ENCODE measurements at regions not wholly inside any gene's neighbourhood (a gene's known extent, or its start where the extent isn't known, plus 50 kb on each side); places are given as distances from the start of the nearest gene placed in this dataset.

DNA sequence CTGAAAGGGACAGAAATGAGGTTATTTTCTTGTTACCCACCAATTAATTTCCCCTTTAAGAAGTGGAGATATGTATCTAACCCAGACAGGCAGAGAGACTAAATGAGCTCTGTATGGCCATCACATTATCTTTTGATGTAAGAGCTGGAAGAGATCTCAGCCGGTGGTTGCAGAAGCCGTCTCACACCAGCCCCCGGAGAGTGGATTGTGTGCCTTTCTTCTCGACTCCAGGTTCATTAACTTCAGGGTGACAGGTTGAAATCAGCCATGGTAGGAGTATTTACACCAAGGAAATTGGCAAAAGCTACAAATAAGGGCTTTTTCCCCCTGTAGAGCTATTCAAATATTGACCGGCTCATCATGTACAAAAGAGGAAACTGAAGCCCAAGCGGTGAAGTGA is 580.3 kb upstream of the CADM1 start:
- POLR2A ChIA-PET, result no interaction called here
- intact Hi-C loops (cut with micrococcal nuclease; ENCODE audit: unreplicated experiment), result no loop called here

GRCh38 chr11:116082256-116082655 is 578.0 kb upstream of the CADM1 start:
- H3K4me1 ChIP-seq (ENCODE audit: control insufficient read depth, insufficient read depth, low read length), result no peaks in the 10 kb centered on the region
- ATAC-seq (no peak), DNase-seq (ENCODE audit: low read depth, low spot score) (no peak)
- intact Hi-C loops (cut with micrococcal nuclease; ENCODE audit: unreplicated experiment), result no loop called here
- H3K36me3 ChIP-seq (ENCODE audit: control insufficient read depth, insufficient read depth, low read length), result no peaks in the 10 kb centered on the region
- BruUV-seq (replicated peaks), result no TSS peak
- peaks cover 8% of the 10 kb centered on the region; the same call in 1 of the 2 replicates for H3K27me3 ChIP-seq (ENCODE audit: control insufficient read depth, insufficient read depth, low read length)
- ChIA-PET CTCF (no interaction called here), POLR2A (no interaction called here)
- in situ Hi-C loops (cut with HindIII; ENCODE audit: low pct_unique_long_range_greater_than_20kb, low sequenced_read_pairs), result no loop called here
- H3K9me3 ChIP-seq (ENCODE audit: control insufficient read depth, insufficient read depth, low read depth, low read length), result no peaks in the 10 kb centered on the region
- TF ChIP-seq TCF7L2 (IDR thresholded peaks at IDR 0.05; ENCODE audit: low read depth, low read length), result no peak
- H3K4me3 ChIP-seq (ENCODE audit: low read depth in 2 of 2, low read length in 2 of 2), result no peak overlapping the region
- H3K27ac ChIP-seq (ENCODE audit: low read length), result no peak overlapping the region

More for the DNA sequence above, 580.3 kb upstream of the CADM1 start:
- in situ Hi-C loops (cut with HindIII; ENCODE audit: low pct_unique_long_range_greater_than_20kb, low sequenced_read_pairs), result no loop called here
- Histone ChIP-seq H3K27ac (ENCODE audit: low read length) (no peak overlapping the region), H3K36me3 (ENCODE audit: control insufficient read depth, insufficient read depth, low read length) (no peaks in the 10 kb centered on the region), H3K4me3 (ENCODE audit: low read depth in 2 of 2, low read length in 2 of 2) (no peak overlapping the region), H3K4me1 (ENCODE audit: control insufficient read depth, insufficient read depth, low read length) (no peaks in the 10 kb centered on the region), H3K27me3 (ENCODE audit: control insufficient read depth, insufficient read depth, low read length) (peaks cover 8% of the 10 kb centered on the region; the same call in 1 of the 2 replicates), H3K9me3 (ENCODE audit: control insufficient read depth, insufficient read depth, low read depth, low read length) (no peaks in the 10 kb centered on the region)
- CTCF ChIA-PET, result no interaction called here
- no TSS peak for BruUV-seq (replicated peaks)
- ATAC-seq (no peak), DNase-seq (ENCODE audit: low read depth, low spot score) (no peak)
- TF ChIP-seq POLR2AphosphoS5 (IDR thresholded peaks at IDR 0.05; ENCODE audit: low read depth, low read length), result no peak
- no peak for TF ChIP-seq SIN3A (IDR thresholded peaks at IDR 0.05; ENCODE audit: borderline replicate concordance, insufficient read depth, low read depth, low read length)
- TF ChIP-seq, protein P1, sequence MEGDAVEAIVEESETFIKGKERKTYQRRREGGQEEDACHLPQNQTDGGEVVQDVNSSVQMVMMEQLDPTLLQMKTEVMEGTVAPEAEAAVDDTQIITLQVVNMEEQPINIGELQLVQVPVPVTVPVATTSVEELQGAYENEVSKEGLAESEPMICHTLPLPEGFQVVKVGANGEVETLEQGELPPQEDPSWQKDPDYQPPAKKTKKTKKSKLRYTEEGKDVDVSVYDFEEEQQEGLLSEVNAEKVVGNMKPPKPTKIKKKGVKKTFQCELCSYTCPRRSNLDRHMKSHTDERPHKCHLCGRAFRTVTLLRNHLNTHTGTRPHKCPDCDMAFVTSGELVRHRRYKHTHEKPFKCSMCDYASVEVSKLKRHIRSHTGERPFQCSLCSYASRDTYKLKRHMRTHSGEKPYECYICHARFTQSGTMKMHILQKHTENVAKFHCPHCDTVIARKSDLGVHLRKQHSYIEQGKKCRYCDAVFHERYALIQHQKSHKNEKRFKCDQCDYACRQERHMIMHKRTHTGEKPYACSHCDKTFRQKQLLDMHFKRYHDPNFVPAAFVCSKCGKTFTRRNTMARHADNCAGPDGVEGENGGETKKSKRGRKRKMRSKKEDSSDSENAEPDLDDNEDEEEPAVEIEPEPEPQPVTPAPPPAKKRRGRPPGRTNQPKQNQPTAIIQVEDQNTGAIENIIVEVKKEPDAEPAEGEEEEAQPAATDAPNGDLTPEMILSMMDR (IDR thresholded peaks at IDR 0.05), result no peak
- TF ChIP-seq TCF7L2 (IDR thresholded peaks at IDR 0.05; ENCODE audit: low read depth, low read length), result no peak
- no peak for TF ChIP-seq REST (IDR thresholded peaks at IDR 0.05; ENCODE audit: insufficient read depth in 1 of 2, low read depth in 2 of 2, low read length in 1 of 2)

DNA sequence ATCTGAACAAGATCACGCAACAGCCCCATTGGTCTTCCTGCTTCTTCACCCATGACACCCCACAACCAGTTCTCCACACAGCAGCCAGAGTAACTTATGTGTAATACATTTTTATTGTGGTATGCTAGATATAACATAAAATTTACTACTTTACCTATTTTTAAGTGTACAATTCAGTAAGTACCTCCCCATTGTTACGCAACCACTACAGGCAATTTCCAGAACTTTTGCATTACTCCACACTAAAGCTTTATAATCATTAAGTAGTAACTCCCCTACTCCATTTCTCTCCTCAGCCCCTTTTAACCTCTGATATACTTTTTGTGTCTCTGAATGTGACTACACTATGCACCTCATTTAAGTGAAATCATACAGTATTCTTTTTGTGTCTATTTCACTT is 575.4 kb upstream of the CADM1 start:
- intact Hi-C loops (cut with micrococcal nuclease; ENCODE audit: unreplicated experiment) (no loop called here), in situ Hi-C loops (cut with HindIII; ENCODE audit: low pct_unique_long_range_greater_than_20kb, low sequenced_read_pairs) (no loop called here)
- CTCF ChIA-PET, result no interaction called here
- POLR2A ChIA-PET, result no interaction called here
- H3K9me3 ChIP-seq (ENCODE audit: control insufficient read depth, insufficient read depth, low read depth, low read length), result no peaks in the 10 kb centered on the region
- no TSS peak for BruUV-seq (replicated peaks)
- peaks cover 9% of the 10 kb centered on the region for H3K27me3 ChIP-seq (ENCODE audit: control insufficient read depth, insufficient read depth, low read length)
- H3K4me3 ChIP-seq (ENCODE audit: low read depth in 2 of 2, low read length in 2 of 2), result no peak overlapping the region
- H3K36me3 ChIP-seq (ENCODE audit: control insufficient read depth, insufficient read depth, low read length), result no peaks in the 10 kb centered on the region
- no peaks in the 10 kb centered on the region for H3K4me1 ChIP-seq (ENCODE audit: control insufficient read depth, insufficient read depth, low read length)
- ATAC-seq, result no peak
- DNase-seq (ENCODE audit: low read depth, low spot score), result no peak
- no peak overlapping the region for H3K27ac ChIP-seq (ENCODE audit: low read length)
- TF ChIP-seq SIN3A (IDR thresholded peaks at IDR 0.05; ENCODE audit: borderline replicate concordance, insufficient read depth, low read depth, low read length), result no peak
- TF ChIP-seq, protein P1 (IDR thresholded peaks at IDR 0.05), result no peak
- TF ChIP-seq REST (IDR thresholded peaks at IDR 0.05; ENCODE audit: insufficient read depth in 1 of 2, low read depth in 2 of 2, low read length in 1 of 2), result no peak
- TF ChIP-seq POLR2AphosphoS5 (IDR thresholded peaks at IDR 0.05; ENCODE audit: low read depth, low read length), result no peak
- TF ChIP-seq TCF7L2 (IDR thresholded peaks at IDR 0.05; ENCODE audit: low read depth, low read length), result no peak
